Stimulated activated CD4-positive, alpha-beta T cell treated with anti-CD3 and anti-CD28 coated beads, Interleukin-12 subunit alpha, Interleukin-12 subunit beta, amount 100 ng/mL, for 24 hours (primary cell): ENCODE measurements at regions not wholly inside any gene's neighbourhood (a gene's known extent, or its start where the extent isn't known, plus 50 kb on each side); places are given as distances from the start of the nearest gene placed in this dataset.

Experiments
- DNase-seq, 2 experiments: peaks; one replicate each; pipeline ENCODE4 v3.0.0-alpha.2; 2020; ENCODE audit warnings: low read depth in 2 of 2

DNA sequence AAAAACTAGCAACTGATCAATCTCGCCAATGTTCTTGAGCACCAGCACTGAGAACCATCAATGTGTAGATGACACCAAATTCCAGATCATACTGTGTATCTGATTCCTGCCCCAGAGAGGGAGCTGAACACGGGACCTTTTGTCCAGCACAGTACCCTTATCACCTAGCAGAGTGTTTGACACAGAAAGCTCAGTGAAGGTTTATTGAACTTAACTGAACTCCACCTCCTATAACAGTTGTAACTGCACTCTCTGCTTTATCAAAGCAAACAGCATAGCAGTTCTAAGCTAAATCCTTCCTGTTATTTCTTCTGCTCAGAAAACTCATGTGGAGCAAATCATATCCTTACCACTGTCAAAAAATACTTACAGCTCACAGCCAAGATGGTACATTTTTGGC lies 183.4 kb upstream of the SLCO3A1 start:
- no peak for DNase-seq

DNA sequence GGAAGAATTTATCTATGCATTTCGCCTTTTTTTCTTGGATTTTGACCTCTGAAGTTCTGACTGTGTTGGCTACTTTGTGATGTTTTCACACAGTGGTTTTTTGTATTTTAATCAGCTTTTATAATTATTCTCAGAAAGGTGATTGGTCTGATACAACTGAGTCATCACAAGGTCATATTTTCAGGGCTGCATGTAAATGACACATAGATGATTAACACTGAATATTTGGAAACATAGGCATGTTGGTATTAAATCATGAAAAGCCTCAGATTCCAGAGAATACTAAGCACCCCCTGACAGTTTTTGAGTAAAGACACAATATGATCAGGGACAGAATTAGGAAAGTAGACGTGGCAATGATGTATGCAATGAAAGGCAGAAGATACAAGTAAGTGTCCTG lies 175.5 kb upstream of the SLCO3A1 start:
- DNase-seq: no peak

DNA sequence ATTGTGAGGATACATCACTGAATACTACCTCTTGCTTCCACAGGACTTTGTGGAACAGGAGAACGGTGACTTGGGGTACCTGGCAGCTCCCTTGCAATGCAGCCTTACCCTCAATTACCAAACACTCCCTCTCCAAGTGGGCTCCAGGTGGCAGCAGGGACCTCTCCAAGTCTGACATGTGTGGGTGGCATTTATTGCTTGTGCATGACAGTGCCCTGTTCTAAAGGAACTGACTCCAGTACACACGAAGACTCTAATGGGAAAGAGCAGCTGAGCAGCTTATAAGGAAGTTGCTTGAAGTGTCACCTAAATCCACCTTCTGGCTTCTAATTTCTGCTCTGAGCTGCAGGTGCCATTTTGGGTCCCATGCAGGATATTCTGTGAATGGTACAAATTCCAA lies 174.1 kb upstream of the SLCO3A1 start:
- no peak for DNase-seq

DNA sequence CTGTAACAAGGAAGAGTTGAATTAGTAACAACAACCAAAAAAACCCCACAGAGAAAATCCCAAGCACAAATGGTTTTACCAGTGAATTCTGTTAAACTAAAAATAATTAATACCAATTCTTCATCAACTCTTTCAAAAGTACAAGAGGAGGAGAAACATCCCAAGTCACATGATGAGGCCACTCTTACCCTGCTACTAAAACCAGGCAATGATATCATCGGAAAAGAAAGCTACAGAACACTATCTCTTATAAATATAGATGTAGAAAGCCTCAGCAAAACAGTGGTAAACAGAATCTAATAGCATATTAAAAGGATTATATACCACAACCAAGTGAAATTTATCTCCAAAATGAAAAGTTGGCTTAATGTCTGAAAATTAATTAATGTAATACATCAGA lies 168.1 kb upstream of the SLCO3A1 start:
- DNase-seq: no peak

DNA sequence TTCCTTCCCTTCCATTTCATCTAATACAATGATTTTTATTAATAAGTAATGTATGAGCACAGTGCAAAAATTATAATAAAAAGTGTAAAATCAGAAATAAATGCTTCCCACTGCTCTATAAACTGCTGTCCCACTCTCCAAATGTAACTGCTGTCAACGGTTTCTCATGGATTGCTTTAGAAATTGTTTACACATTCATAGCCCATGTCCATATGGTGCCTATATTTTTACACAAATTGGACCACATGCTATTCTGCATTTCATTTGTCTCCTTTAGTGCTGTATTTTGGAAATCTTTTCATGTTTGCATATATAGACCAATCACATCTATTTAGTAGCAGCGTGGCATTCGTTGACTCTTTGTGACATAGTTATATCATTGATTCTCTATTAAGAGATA lies 164.7 kb upstream of the SLCO3A1 start:
- DNase-seq: no peak

DNA sequence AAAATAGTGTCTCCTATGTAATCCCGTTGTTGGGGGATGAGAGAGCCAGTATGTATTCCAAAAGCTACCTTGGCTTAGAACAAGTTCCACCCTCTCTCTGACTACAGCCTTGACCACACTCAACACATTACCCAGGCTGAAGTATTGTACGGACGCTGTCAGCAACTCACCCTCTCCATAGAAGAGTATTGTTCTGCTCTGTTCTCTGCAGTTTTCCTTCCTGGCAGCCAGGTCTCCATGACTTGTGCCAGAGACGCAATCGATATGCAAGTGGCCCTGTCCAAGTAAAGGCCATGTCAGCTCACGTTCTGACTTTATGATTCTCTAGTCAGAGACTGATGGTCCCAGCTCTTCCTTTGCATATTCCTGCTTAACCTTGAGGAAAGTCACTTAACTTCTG lies 164.1 kb upstream of the SLCO3A1 start:
- DNase-seq: no peak

DNA sequence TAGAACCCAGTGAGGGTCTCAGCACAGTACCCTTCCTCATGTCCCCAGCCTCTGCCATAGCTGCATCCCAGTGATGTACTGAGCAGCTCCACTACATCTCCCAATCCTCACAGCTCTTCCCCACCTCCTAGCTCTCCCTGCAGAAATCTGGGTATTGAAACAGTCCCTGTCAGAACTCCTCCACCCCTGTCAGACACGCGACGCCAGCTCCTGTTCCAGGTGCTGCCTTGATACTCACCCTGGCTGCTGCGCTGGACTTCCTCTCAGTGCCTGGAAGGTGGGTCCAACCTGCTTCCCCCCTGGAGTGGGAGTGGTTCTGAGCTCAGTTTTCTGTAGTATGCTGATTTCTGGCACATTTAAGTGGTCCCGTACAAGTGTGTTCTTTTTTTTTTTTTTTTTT lies 160.9 kb upstream of the SLCO3A1 start:
- DNase-seq: no peak

DNA sequence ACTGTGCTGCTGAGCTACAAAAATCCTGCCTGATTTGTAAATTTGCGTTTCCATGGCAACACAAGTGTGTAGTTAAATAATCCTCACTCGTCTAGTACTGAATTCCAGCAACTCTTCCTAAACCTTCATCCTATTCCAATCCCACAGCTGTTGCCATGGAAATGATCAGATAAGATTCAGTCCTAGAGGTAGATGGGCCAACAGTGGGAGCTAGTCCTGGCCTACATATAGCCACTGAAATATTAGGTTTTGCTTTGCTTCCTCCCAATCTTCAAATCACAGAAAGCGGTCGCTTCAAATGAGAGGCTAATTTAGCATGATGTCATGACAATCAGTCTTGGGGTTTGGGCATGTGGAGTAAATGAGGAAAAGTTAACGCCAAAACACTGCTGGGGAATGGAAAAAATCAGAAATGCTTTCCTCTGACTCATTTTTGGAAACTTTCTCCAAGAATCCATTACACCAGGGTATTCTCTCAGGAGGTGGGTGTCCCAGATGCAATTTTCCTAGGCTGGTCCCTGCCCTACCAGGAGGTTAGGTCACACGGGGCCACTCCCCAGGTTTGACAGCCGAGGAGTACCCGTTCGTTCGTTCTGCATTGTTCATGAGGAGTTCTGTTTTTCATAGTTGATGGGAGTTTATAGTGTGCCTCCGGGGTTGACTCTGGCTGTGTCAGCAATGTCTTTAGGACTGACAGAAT lies 159.2 kb upstream of the SLCO3A1 start:
- DNase-seq: no peak

DNA sequence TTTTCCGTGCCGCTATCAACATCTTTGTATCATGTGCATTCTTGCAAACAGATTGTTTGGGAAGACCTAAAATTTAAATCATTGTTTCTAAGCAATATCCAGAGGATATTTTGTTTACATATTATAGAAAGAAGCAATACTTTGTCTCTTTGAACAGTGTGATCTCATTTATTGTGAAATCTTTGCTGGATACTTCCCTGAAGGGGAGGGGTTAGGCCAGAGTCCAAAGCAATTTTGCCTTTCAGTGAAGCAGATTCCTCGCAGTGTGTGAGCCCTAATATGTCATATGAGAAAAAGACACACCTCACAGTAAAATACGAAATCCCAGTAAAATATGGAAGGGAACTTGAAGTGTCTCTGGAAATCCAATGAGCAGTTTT lies 158.7 kb upstream of the SLCO3A1 start:
- DNase-seq: no peak

DNA sequence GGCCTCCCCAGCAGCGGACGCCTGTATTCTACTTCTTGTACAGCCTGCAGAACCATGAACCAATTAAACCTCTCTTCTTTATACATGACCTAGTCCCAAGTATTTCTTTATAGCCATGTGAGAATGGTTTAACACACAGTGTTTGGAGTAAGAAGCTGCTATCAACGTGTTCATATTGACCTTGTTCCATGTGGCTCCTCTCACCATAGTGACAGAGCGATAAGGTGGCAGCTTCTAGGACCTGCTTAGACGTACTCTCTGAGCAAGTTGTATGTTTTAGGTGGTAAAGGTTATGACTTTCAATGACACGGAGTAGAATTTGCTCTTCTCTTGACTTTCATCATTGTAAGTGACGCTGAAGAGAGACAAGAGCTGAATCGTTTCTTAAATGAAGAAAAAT lies 157.7 kb upstream of the SLCO3A1 start:
- no peak for DNase-seq

DNA sequence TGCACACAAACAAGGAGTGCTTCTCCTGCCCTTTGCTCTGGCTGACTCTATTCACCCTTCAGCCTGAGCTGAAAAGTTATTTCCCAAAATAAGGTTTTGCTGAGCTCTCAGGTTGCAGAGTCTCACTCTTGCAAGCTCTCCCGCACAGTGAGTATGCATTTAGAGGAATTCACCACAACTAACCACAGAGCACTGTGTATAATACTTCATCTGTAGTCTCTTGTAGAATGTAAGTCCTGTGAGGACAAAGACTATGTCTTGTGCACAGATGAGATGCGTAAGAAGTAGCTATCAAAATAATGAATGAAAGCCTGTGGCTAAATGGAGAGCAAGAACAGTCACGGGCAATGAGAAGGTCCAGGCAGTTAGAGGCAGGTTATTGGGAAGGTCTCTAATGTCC lies 156.5 kb upstream of the SLCO3A1 start:
- no peak for DNase-seq

DNA sequence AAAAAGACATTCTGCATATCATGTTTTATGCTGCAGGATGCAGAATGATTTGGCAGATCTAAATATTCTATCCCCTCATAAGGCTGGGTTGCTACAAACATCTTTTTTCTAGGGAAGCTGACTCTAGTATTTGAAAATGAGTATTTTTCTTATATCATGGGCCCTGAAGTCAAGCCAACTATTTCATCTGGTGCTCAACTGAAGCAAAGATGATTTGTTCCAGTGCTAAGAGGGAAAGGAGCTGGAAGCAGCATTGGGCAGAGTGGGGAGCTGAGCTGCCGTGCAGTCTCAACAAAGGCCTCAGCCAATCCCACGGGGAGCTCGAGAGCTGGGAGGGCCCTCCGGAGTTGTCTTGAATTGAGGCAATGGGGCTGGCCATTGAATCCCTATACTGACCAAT lies 155.3 kb upstream of the SLCO3A1 start:
- no peak for DNase-seq

DNA sequence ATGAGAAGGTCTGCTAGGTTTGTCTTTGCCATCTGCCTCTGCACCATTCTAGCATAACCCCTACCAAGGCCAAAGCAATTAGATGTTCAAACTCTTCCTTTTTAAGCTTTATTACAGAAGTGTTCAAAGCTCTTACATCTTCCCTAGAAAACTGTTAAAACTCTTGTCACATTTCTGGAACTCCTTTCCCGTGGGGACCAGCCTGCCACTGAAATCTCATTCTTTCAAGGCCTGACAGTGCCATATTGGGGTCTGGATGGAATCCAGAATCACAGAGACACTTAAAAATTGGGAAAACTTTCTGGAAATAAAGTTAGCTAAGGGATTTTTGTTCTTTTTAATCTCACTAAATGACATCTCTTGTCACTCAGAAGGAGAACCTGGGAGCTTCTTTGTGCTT lies 153.8 kb upstream of the SLCO3A1 start:
- no peak for DNase-seq

DNA sequence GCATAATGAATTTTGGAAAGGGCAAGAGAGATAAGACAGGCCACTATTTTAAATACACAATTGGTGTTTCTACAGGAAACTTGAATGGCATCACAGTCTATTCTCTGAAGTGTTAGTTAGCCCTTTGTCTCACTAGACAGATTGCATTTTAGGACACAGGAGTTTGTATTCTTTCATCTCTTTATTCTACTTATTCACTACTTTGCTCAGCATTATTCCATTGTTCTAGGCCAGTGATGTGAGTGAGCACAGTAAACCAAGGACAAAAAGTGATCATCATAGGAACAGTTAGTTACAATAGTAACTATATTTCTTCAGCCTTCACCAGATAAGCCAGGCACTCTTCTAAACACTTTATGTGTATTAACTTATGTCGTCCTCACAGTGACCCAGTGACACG lies 150.2 kb upstream of the SLCO3A1 start:
- no peak for DNase-seq

DNA sequence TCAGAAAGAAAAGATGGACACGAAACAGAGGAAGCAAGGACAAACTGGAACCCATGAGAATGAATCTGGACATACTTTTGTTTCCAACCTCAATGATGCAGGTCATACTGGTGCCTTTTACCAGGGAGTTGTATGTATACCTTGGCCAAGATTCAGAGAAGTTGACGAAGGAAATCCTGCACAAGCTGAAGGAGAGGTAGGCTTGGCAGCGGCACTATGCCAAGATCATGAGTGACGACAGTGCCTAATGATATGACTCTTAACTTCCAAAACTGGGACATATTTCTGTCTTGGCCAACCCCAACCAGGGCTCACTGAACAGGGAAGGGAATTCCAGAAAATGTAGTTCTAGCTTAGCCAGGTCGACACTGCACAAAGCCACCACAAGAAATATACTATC lies 149.2 kb upstream of the SLCO3A1 start:
- no peak for DNase-seq

DNA sequence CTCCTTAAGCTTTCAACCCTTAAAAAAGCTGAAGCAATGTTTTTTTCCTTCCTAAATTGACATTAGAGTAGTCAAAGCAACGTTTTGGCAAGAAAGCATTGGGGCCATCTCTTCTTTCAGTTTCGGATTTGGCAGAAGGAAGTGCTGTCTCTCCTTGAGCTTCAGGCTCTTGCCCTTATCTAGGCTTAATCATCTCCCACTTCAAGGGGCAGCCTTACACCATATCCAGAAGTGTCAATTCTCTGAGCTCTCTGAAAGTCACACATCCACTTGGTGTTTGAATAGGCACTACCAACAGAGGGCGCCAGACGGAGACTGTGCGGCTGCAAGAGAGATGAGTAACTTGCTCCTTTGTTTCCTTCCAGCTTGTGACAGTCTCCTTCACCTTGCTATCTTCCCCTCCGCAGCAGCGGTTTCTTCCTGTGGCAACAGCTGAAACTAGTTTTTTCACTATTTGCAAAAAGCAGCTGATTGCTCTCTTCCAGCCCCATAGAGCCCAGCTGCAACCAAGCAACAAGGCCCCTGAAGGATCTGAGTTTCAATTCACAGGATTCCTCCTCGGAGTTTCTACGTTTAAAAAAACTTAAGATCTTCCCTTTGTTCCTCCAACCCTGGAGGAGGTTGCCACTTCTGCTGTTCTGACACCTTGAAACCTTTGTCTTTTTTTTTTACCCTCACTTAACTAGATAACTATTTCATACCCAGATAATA lies 147.0 kb upstream of the SLCO3A1 start:
- DNase-seq: peak; percentile 73 to 85

DNA sequence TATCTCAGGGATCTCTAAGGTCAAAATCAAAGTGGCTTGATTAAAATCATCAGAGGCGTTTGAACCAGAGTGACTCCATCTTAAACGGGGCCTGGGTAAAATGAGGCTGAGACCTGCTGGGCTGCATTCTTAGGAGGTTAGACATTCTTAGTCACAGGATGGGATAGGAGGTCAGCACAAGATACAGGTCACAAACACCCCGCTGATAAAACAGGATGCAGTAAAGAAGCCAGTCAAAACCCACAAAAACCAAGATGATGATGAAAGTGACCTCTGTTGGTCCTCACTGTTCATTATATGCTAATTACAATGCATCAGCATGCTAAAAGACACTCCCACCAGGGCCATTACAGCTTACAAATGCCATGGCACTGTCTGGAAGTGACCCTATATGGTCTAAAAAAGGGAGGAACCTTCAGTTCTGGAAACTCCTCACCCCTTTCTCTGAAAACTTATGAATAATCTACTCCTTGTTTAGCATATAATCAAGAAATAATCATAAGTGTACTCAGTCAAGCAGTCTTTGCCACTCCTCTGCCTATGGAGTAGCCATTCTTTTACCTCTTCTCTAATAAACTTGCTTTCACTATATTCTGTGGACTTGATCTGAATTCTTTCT lies 143.3 kb upstream of the SLCO3A1 start:
- DNase-seq: no peak

DNA sequence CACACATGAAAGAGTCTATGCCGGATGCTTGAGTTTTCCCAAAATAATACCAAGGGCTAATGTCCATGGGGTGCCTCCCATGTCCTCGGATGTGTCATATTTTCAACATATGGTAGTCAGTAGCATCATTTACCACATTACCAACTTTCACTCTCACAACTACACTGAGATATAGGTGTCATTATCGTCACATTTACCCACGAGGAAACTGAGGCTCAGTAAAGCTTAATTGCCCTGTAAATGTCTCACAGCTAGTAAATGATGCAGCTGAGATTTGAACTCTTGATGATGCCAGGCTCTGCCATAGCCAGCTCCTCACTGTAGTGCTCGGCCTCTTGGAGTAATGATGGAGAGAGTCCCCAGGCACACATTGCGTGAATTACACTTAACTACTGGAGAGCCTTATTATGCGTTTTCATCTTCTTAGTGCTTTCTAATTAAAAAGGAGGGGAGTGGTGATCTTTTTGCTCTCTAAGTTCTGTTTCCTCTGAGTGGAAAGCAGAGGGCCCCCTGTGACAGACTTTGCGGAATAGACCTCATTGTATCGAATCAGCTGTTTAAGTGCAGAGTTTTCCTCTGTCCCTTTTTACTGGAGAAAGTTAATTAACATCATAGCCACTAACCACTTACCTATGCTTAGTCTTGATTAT lies 142.0 kb upstream of the SLCO3A1 start:
- no peak for DNase-seq

DNA sequence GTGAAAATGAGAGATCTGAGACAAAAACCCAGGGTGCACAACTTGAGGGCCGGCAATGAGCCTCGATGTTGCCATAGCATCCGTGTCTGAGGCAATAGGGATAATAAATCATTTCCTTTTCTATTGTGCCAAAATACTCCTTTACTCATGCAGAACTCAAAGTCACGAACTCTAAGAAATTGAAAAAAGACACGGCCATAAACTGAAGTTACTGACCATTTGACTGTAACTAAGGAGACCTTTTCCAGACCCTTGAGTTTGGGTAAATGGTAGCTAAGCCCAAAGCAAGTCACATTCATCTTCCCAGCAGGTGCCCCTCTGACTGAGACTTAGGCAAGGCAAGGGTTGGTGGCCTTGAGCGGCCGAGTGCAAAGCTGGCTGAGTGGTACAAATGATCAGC lies 141.2 kb upstream of the SLCO3A1 start:
- DNase-seq: no peak

DNA sequence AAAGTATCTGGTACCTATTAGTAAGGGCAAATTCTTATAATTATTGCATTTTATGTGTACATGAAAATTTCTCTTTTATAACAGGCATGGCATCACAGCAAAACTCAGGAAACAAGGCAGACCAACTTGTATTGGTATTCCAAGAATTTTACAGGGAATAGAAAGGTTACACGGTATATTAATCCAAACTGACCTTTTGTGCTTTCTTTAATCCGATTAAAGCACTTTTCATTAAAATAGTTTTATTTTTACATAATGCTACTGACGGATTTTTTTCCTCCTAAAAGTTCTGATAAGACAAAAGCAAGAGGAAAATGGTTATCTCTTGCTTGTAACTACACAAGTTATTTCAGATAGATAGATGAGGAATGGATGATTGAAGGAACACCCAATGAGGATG lies 137.0 kb upstream of the SLCO3A1 start:
- DNase-seq: no peak

DNA sequence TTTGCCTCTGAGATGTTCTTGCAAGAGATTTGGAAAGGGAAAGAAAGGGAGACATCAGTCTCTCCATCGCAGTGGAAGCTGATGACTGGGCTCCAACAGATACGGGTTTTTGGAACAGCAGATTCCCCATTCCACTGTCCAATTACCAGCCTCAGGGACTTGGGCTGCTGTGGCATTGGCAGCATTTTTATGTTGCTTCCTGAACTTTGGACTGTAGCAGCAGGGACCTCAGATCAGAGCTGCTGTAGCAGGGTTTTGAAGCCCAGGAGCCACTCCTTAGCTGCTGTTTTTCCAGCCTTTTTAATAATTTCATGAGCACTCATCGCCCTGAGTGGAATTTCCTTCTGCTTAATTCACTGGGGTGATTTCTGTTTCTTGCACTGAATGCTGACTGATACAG lies 135.7 kb upstream of the SLCO3A1 start:
- no peak for DNase-seq

DNA sequence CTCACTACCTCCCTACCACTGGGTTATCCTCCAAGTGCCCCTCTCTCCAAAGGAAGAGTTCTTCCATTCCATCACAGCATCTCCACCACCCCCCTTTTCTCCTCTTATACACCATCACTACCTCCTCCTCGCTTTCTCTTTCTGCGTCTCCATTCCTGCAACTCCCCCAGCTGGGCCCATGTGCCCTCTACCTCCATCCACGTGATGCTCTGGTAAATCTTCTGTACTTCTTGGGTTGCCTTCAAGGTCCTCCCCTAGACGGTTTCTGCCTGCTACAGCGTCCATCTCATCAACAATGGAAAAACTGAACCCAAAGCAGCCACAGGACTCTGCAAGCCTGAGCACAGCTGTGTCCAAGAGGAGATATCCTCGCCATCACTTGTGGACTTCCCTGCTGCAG lies 129.5 kb upstream of the SLCO3A1 start:
- DNase-seq: no peak

DNA sequence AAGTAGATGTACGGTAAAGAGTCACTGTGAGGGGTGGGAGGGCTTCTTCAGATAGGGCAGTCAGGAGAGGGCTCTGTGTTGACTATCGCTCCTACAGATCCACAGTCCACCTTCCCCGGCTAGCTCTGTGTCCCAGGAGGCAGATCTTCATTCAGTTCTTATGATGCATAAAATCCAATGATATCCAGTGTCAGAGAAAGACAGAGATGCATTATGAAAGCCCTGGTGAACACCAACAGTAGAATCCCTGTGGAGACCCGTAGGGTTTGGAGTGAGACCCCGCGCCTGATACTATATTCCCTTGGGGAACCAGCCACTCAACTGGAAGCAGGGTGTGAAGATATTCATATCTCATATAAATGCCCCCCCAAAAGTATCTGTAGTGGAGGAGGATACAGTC lies 119.8 kb upstream of the SLCO3A1 start:
- DNase-seq: no peak
